Ovary (tissue), 7 donors: ENCODE measurements at regions not wholly inside any gene's neighbourhood (a gene's known extent, or its start where the extent isn't known, plus 50 kb on each side); places are given as distances from the start of the nearest gene placed in this dataset.

Experiments used
- DNase-seq, 5 donors: peaks; one replicate each; pipeline ENCODE4 v3.0.0-alpha.2; 2019 to 2020
- H3K27ac ChIP-seq, 2 donors: fragments of 200-600 bp; one replicate each; pipeline versions ENCODE4 v1.5.1 to v1.8.0; 2019 to 2022
- H3K27me3 ChIP-seq: fragments of 200-600 bp; one replicate; pipeline ENCODE4 v1.8.0; 2022
- H3K36me3 ChIP-seq: fragments of 200-600 bp; sonication (generic); one replicate; pipeline ENCODE4 v1.5.1; 2019
- H3K4me1 ChIP-seq: one replicate; pipeline ENCODE4 v1.8.1; 2013; ENCODE audit warnings: mild to moderate bottlenecking, moderate library complexity; ENCODE audit not compliant: insufficient read depth
- H3K4me3 ChIP-seq: fragments of 200-600 bp; sonication (generic); one replicate; pipeline ENCODE4 v1.5.1; 2017
- H3K9me3 ChIP-seq, 2 donors: fragments of 200-600 bp in 1 of 2; sonication (generic) in 1 of 2; one replicate each; pipeline versions ENCODE4 v1.5.1 to v1.8.1; 2013 to 2019; ENCODE audit warnings: mild to moderate bottlenecking in 1 of 2, moderate library complexity in 1 of 2
- EP300 ChIP-seq: sonication (generic); formaldehyde crosslinking; IDR thresholded peaks from one replicate; pipeline ENCODE4 v1.6.1; 2017; ENCODE audit warnings: antibody characterized with exemption
- POLR2A ChIP-seq: fragments of 450-650 bp; IDR thresholded peaks from one replicate; pipeline ENCODE4 v1.6.1; 2017; ENCODE audit warnings: antibody characterized with exemption, mild to moderate bottlenecking, moderate library complexity
- WGBS, 3 donors: extraction: QIAGEN DNeasy Blood & Tissue Kit in 1 of 3; methylation state at CpG; one replicate each; pipeline versions ENCODE4 v1.1.5 to v1.1.7; 2013 to 2017; 5-methylcytosine and 5-hydroxymethylcytosine counted together
- intact Hi-C, 4 donors: fragments of 100-400 bp; cut with DNase I; formaldehyde crosslinking; loops; one replicate each; pipeline versions ENCODE4 v1.11.0 to v1.15.1; 2022 to 2023
- TF ChIP-seq, protein P1 (sequence below), 3 donors: fragments of 450-650 bp in 2 of 3; fragments of 200-600 bp in 1 of 3; IDR thresholded peaks; one replicate each; pipeline versions ENCODE4 v1.5.1 to v1.8.0; 2016 to 2022; ENCODE audit warnings: antibody characterized with exemption in 3 of 3, mild to moderate bottlenecking in 1 of 3
- donor health status: DM: no; HTN: no; CAD: no; lungs with moderate emphysema.
- donor health status: DM: no; HTN: no; CAD: no.
- donor health status: Bipolar disorder and iron deficiency.
- donor health status: DM: no; HTN: no; CAD: no.
- donor health status: DM: yes; HTN: yes; CAD: no.

DNA sequence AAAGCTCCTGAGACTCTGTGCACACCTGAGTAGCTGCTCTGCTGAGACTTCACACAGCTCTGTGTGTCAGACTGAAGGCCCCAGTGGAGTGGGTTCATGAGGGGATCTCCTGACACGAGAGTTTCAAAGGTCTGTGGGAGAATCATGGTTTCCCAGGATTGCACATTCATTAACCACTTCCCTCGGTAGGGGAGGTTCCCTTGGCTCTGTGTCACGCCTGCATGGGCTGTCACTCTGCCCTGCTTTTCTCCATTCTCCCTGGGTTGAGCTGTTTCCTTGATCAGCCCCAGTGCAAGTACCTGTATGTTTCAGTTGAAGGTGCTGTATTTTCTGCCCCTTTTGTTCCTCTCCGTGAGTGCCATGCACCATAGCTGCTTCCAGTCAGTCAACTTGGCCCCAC, 236.9 kb downstream of the EPM2A start:
- H3K27ac ChIP-seq, result no peak overlapping the region
- intact Hi-C loops, result no loop called here
- no peak for DNase-seq
- H3K4me1 ChIP-seq, result no peaks in the 10 kb centered on the region
- H3K9me3 ChIP-seq, result peaks cover 0 to 6% of the 10 kb centered on the region in 2 donors
- H3K4me3 ChIP-seq, result no peak overlapping the region
- no peak for TF ChIP-seq POLR2A
- WGBS, 3 donors, result 59 to 69% (median 61%) methylated on average over 4 of the region's 4 CpGs
- H3K27me3 ChIP-seq, result no peaks in the 10 kb centered on the region
- no peaks in the 10 kb centered on the region for H3K36me3 ChIP-seq

DNA sequence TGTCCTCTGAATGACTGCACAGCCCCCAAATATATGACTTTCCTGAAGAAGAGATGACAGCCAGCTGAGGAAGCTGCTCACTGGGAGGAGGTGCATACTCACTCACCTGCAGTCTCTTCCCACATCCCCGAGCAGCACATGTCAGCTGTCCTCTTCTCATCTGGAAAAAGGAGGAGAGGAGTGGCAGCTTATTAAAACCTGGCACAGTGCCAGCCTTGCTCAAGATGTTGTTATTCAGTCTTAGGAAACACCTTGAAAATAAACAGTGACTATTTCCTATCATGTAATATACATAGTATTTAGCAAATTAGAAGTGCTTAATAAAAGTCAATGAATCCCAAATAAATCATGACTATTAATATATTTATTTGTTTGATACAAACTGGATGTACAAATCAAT, 232.9 kb downstream of the EPM2A start:
- no peak overlapping the region for H3K4me3 ChIP-seq
- no peak overlapping the region for H3K27ac ChIP-seq
- WGBS, 3 donors, result 3 to 13% (median 10%) methylated on average over 1 of the region's 1 CpG
- no peaks in the 10 kb centered on the region for H3K27me3 ChIP-seq
- TF ChIP-seq, protein P1, sequence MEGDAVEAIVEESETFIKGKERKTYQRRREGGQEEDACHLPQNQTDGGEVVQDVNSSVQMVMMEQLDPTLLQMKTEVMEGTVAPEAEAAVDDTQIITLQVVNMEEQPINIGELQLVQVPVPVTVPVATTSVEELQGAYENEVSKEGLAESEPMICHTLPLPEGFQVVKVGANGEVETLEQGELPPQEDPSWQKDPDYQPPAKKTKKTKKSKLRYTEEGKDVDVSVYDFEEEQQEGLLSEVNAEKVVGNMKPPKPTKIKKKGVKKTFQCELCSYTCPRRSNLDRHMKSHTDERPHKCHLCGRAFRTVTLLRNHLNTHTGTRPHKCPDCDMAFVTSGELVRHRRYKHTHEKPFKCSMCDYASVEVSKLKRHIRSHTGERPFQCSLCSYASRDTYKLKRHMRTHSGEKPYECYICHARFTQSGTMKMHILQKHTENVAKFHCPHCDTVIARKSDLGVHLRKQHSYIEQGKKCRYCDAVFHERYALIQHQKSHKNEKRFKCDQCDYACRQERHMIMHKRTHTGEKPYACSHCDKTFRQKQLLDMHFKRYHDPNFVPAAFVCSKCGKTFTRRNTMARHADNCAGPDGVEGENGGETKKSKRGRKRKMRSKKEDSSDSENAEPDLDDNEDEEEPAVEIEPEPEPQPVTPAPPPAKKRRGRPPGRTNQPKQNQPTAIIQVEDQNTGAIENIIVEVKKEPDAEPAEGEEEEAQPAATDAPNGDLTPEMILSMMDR (IDR thresholded peaks at IDR 0.05), result no peak
- TF ChIP-seq EP300, result no peak
- TF ChIP-seq POLR2A, result no peak
- intact Hi-C loops, result no loop called here
- no peaks in the 10 kb centered on the region for H3K4me1 ChIP-seq
- peaks cover 0 to under 1% of the 10 kb centered on the region in 2 donors for H3K9me3 ChIP-seq
- H3K36me3 ChIP-seq, result no peaks in the 10 kb centered on the region
- DNase-seq, result no peak

DNA sequence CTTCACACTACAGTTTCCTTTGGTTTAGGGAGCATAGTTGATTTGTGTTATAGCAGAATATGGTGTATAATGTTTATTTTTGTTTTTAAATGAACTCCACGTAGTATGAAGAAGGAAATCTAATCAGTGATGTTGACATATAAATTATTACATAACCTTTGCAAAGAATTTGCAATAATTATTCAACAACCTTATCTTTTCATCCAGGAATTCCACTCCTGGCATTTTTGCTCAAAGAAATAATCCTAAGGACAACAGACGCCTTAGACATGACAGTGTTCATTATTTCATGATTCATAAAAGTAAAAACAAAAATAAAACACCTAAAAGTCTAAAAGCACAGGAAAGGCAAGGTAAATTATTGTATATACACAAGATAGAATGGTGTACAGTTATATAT, 229.2 kb downstream of the EPM2A start:
- TF ChIP-seq, protein P1 (IDR thresholded peaks at IDR 0.05), result no peak
- TF ChIP-seq EP300, result no peak
- no peak for TF ChIP-seq POLR2A
- intact Hi-C loops, result no loop called here
- Histone ChIP-seq H3K27me3 (no peaks in the 10 kb centered on the region), H3K27ac (no peak overlapping the region), H3K4me1 (no peaks in the 10 kb centered on the region), H3K36me3 (no peaks in the 10 kb centered on the region), H3K9me3 (no peaks in the 10 kb centered on the region), H3K4me3 (no peak overlapping the region)
- 24 to 47% (median 24%) methylated on average over 2 of the region's 2 CpGs for WGBS, 3 donors
- DNase-seq, result no peak

DNA sequence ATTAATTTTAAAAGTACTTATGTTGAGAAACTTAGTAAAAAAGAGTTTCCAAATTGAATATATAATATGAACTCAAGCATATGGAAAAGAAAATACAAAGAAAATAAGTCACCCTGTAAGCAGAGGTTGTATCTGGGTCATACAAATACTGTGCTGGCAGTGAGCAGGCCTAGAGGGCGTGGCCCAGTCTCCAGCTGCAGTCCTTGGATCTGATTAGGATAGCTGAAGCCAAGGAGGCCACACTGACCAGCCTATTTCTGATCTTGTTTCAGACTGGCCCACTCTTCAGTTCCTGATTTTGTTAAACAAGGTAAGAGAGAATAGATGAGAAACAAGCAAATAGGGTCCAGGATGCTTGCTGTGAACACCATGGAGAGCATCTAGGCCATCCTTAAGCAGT, 228.8 kb downstream of the EPM2A start:
- H3K4me1 ChIP-seq, result no peaks in the 10 kb centered on the region
- no peak overlapping the region for H3K4me3 ChIP-seq
- DNase-seq, result no peak
- H3K9me3 ChIP-seq, result no peaks in the 10 kb centered on the region
- TF ChIP-seq, protein P1 (IDR thresholded peaks at IDR 0.05), result no peak
- TF ChIP-seq EP300 (no peak), POLR2A (no peak)
- no peak overlapping the region for H3K27ac ChIP-seq
- 35 to 40% (median 37%) methylated on average over 1 of the region's 1 CpG for WGBS, 3 donors
- no peaks in the 10 kb centered on the region for H3K27me3 ChIP-seq
- H3K36me3 ChIP-seq, result no peaks in the 10 kb centered on the region
- intact Hi-C loops, result no loop called here

DNA sequence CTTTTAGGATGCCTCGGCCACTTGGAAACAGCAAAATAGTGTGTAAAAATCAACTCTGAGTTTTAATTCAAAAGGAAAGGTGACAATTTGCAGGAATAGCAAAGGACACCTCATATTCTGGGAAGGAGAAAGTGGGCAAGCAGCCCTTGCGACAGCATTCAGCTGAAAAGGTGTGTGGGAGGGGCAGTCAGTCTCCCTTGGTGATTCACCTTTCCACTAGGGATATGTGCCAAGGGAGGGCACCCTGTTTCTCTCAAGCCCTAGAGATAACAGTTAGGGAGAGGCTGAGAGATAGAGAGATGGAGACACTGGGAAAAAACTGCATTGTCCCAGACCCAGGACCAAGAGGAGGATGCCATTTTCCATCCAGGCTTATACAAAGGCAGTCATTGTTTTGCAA, 228.1 kb downstream of the EPM2A start:
- Histone ChIP-seq H3K27me3 (no peaks in the 10 kb centered on the region), H3K27ac (no peak overlapping the region), H3K4me1 (no peaks in the 10 kb centered on the region), H3K36me3 (no peaks in the 10 kb centered on the region), H3K4me3 (no peak overlapping the region), H3K9me3 (no peaks in the 10 kb centered on the region)
- WGBS, 3 donors, result 83 to 95% (median 86%) methylated on average over 2 of the region's 2 CpGs
- intact Hi-C loops, result no loop called here
- TF ChIP-seq, protein P1 (IDR thresholded peaks at IDR 0.05), result no peak
- TF ChIP-seq POLR2A (no peak), EP300 (no peak)
- DNase-seq, result no peak
